BJ (cell line): ENCODE measurements at regions not wholly inside any gene's neighbourhood (a gene's known extent, or its start where the extent isn't known, plus 50 kb on each side); places are given as distances from the start of the nearest gene placed in this dataset.

Experiments
- CTCF ChIA-PET: fragments of 350-600 bp; formaldehyde crosslinking; extraction: SDS; loops from one replicate; lab custom pipeline; 2021; ENCODE audit warnings: antibody characterized with exemption, inconsistent platforms; lab: Yijun Ruan, JAX
- POLR2A ChIA-PET: fragments of 300-600 bp; sonication (Branson Sonifier 250); formaldehyde crosslinking; extraction: SDS; loops from one replicate; lab custom pipeline; 2021; ENCODE audit warnings: antibody characterized with exemption; lab: Charles Lee
- DNase-seq: peaks from one replicate; pipeline ENCODE4 v3.0.0-alpha.2; 2011; ENCODE audit warnings: low read depth
- H3K27me3 ChIP-seq: 2 replicates; pipeline ENCODE4 v1.6.0; 2011; ENCODE audit warnings: low read length; ENCODE audit not compliant: control insufficient read depth, insufficient read depth
- H3K36me3 ChIP-seq: 2 replicates; pipeline ENCODE4 v1.5.1; 2011; ENCODE audit warnings: low read length; ENCODE audit not compliant: control insufficient read depth, insufficient read depth
- H3K4me3 ChIP-seq: 2 replicates; pipeline ENCODE4 v1.5.1; 2011; ENCODE audit warnings: low read depth, mild to moderate bottlenecking, control low read depth, low read length
- TF ChIP-seq, protein P1 (sequence below): IDR thresholded peaks from 2 replicates; pipeline ENCODE4 v1.5.1; 2011; ENCODE audit warnings: low read depth, mild to moderate bottlenecking, control low read depth, inconsistent platforms, low read length, moderate library complexity; ENCODE audit not compliant: insufficient read depth

DNA sequence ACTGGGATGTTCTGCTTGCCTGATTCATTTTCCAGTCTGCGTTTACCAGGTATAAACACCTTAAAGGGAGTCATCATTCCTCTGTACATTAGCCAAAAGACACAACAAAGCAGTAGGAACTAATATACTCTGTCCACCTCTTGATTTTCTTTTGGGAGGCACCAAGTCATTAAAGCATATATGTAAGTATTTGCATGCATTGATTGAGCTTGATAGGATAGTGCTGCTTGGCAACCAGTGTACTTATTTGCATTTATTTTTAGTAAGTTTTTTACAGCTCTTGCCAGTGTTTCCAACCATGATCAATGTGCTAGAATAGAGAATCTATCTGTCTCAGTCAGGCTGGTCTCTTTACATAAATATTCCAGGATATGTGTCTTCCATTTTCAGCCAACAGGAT lies 353.3 kb upstream of the SEMA3C start:
- ChIA-PET POLR2A (no interaction called here), CTCF (no interaction called here)
- no peaks in the 10 kb centered on the region for H3K36me3 ChIP-seq
- TF ChIP-seq, protein P1, sequence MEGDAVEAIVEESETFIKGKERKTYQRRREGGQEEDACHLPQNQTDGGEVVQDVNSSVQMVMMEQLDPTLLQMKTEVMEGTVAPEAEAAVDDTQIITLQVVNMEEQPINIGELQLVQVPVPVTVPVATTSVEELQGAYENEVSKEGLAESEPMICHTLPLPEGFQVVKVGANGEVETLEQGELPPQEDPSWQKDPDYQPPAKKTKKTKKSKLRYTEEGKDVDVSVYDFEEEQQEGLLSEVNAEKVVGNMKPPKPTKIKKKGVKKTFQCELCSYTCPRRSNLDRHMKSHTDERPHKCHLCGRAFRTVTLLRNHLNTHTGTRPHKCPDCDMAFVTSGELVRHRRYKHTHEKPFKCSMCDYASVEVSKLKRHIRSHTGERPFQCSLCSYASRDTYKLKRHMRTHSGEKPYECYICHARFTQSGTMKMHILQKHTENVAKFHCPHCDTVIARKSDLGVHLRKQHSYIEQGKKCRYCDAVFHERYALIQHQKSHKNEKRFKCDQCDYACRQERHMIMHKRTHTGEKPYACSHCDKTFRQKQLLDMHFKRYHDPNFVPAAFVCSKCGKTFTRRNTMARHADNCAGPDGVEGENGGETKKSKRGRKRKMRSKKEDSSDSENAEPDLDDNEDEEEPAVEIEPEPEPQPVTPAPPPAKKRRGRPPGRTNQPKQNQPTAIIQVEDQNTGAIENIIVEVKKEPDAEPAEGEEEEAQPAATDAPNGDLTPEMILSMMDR, result no peak
- no peak for DNase-seq
- no peak overlapping the region for H3K4me3 ChIP-seq
- H3K27me3 ChIP-seq, result no peaks in the 10 kb centered on the region

- TF ChIP-seq, protein P1, result no peak
- no peaks in the 10 kb centered on the region for H3K36me3 ChIP-seq
- ChIA-PET POLR2A (no interaction called here), CTCF (no interaction called here)
- H3K27me3 ChIP-seq, result no peaks in the 10 kb centered on the region
- no peak for DNase-seq
- H3K4me3 ChIP-seq, result no peak overlapping the region
Measured at GRCh38 chr7:81268551-81268950, 349.7 kb upstream of the SEMA3C start.

DNA sequence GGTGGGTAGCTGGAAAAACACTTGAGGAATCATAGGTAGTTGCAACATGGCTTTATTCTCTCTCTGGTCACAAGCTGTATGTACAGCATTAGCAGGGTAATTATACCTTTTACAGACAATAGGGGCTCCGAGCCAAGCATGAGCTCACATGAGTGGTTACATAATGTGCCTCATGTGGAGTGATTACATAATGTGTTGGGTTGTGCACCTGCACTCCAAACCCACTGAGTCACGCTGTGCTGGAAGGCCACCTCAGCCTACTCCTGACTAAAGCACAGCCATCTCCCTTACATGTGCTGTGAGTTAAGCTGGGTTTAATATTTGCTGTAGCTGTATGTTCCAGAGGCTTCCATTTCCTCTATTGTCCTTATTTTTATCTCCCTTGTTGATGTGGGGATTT lies 348.7 kb upstream of the SEMA3C start:
- TF ChIP-seq, protein P1, result no peak
- ChIA-PET POLR2A (no interaction called here), CTCF (interaction anchor here (1.7 kb wide), 1 partner anchor 11 kb away, joined by 3 read pairs; no protein-coding TSS in a partner anchor)
- Histone ChIP-seq H3K4me3 (no peak overlapping the region), H3K27me3 (no peaks in the 10 kb centered on the region), H3K36me3 (no peaks in the 10 kb centered on the region)
- no peak for DNase-seq

DNA sequence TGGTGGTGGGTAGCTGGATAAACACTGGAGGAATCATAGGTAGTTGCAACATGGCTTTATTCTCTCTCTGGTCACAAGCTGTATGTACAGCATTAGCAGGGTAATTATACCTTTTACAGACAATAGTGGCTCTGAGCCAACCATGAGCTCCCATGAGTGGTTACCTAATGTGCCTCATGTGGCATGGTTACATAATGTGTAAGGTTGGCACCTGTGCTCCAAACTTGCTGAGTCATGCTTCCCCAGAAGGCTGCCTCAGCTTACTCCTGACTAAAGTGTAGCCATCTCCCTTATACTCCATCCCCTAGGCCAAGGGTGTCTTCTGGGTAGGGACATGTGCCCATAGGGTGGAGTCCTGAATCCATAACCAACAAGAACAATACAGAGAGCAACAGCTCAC lies 345.3 kb upstream of the SEMA3C start:
- POLR2A ChIA-PET, result no interaction called here
- DNase-seq, result no peak
- Histone ChIP-seq H3K4me3 (no peak overlapping the region), H3K36me3 (no peaks in the 10 kb centered on the region), H3K27me3 (no peaks in the 10 kb centered on the region)
- CTCF ChIA-PET, result no interaction called here
- TF ChIP-seq, protein P1, result no peak

- ChIA-PET CTCF (no interaction called here), POLR2A (no interaction called here)
- TF ChIP-seq, protein P1, result no peak
- no peak for DNase-seq
- Histone ChIP-seq H3K27me3 (no peaks in the 10 kb centered on the region), H3K4me3 (no peak overlapping the region), H3K36me3 (no peaks in the 10 kb centered on the region)
Measured at GRCh38 chr7:81260152-81260551, 341.3 kb upstream of the SEMA3C start.
